ENCODE measurements at regions not wholly inside any gene's neighbourhood (a gene's known extent, or its start where the extent isn't known, plus 50 kb on each side); places are given as distances from the start of the nearest gene placed in this dataset.
"Not testable (repeated sequence)": the region's sequence is repeated elsewhere in the genome, so short reads cannot be mapped to it uniquely, and the experiment has no call there.

- TF ChIP-seq ZFX (IDR thresholded peaks at IDR 0.05; ENCODE audit: borderline replicate concordance): no peak
- TF ChIP-seq, protein P1, sequence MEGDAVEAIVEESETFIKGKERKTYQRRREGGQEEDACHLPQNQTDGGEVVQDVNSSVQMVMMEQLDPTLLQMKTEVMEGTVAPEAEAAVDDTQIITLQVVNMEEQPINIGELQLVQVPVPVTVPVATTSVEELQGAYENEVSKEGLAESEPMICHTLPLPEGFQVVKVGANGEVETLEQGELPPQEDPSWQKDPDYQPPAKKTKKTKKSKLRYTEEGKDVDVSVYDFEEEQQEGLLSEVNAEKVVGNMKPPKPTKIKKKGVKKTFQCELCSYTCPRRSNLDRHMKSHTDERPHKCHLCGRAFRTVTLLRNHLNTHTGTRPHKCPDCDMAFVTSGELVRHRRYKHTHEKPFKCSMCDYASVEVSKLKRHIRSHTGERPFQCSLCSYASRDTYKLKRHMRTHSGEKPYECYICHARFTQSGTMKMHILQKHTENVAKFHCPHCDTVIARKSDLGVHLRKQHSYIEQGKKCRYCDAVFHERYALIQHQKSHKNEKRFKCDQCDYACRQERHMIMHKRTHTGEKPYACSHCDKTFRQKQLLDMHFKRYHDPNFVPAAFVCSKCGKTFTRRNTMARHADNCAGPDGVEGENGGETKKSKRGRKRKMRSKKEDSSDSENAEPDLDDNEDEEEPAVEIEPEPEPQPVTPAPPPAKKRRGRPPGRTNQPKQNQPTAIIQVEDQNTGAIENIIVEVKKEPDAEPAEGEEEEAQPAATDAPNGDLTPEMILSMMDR (IDR thresholded peaks at IDR 0.05): no peak
These were observed 75.6 kb upstream of the RASEF start for GRCh38 chr9:83138422-83139135.

DNA sequence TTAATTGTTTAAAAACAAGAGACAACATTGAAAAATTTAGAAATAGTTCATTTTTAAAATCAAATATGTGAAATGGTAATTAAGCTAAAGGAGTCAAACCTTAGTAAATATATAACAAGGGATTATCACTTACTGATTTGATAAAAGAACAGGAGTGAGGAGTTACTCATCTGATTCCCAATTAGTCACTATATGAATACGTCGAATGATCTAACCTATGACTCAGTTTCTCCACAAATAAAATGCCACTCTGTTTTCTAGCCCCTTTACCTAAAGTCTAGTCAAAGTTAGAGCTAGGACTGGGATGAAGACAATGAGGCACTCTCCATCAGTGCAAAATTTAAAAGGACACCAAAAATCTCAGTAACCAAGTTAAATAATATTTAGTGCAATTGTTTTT, 70.4 kb upstream of the RASEF start:
- peak overlapping the region; percentile 85 for H3K27ac ChIP-seq
- no peak for TF ChIP-seq ZFX (IDR thresholded peaks at IDR 0.05; ENCODE audit: borderline replicate concordance)
- TF ChIP-seq, protein P1 (IDR thresholded peaks at IDR 0.05): no peak

More at GRCh38 chr9:83138422-83139135, 75.6 kb upstream of the RASEF start:
- H3K27ac ChIP-seq: no peak overlapping the region

GRCh38 chr9:83132768-83133167, 69.8 kb upstream of the RASEF start:
- TF ChIP-seq, protein P1 (IDR thresholded peaks at IDR 0.05): peak; percentile 21; the same call in 1 of the 2 replicates
- TF ChIP-seq ZFX (IDR thresholded peaks at IDR 0.05; ENCODE audit: borderline replicate concordance): no peak
- H3K27ac ChIP-seq: peak overlapping the region; percentile 85

GRCh38 chr9:83130541-83130940, 67.6 kb upstream of the RASEF start:
- H3K27ac ChIP-seq: no peak overlapping the region
- TF ChIP-seq, protein P1 (IDR thresholded peaks at IDR 0.05): no peak
- TF ChIP-seq ZFX (IDR thresholded peaks at IDR 0.05; ENCODE audit: borderline replicate concordance): no peak

- no peak overlapping the region for H3K27ac ChIP-seq
- no peak for TF ChIP-seq ZFX (IDR thresholded peaks at IDR 0.05; ENCODE audit: borderline replicate concordance)
- TF ChIP-seq, protein P1 (IDR thresholded peaks at IDR 0.05): no peak
These were observed 62.7 kb upstream of the RASEF start for GRCh38 chr9:83125671-83126070.

DNA sequence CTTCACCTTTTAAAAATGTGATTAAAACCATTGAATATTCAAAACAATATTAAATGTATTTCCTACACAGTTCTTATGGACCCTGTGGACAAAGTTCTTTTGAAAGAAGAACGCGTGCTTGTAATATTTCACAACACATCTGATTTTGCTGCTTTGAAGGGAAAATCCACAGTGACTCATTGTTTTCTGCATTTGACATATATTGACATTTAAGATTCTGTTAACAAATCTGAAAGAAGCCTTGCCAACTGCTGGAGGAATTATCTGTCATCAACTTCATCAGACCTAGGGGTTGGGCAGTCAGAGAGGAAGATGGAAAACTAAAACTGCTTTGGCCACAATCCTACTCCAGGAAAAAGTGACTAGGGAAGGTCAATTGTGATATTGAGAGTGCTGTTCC, 56.9 kb upstream of the RASEF start:
- H3K27ac ChIP-seq: no peak overlapping the region
- TF ChIP-seq, protein P1 (IDR thresholded peaks at IDR 0.05): no peak
- no peak for TF ChIP-seq ZFX (IDR thresholded peaks at IDR 0.05; ENCODE audit: borderline replicate concordance)

- no peak for TF ChIP-seq ZFX (IDR thresholded peaks at IDR 0.05; ENCODE audit: borderline replicate concordance)
- TF ChIP-seq, protein P1 (IDR thresholded peaks at IDR 0.05): no peak
- H3K27ac ChIP-seq: no peak overlapping the region
These were observed 53.1 kb upstream of the RASEF start for GRCh38 chr9:83116026-83116425.

- H3K27ac ChIP-seq: not testable (repeated sequence)
These were observed 50.5 kb upstream of the RASEF start for GRCh38 chr9:83113445-83113844.

All from 22Rv1 (cell line).